AG08396 (cell line): ENCODE measurements at regions not wholly inside any gene's neighbourhood (a gene's known extent, or its start where the extent isn't known, plus 50 kb on each side); places are given as distances from the start of the nearest gene placed in this dataset.

ENCODE experiments used
- DNase-seq: peaks from one replicate; pipeline ENCODE4 v3.0.0; 2012; ENCODE audit warnings: low spot score, mixed read lengths

GRCh38 chr12:105954951-105955931, 183.5 kb downstream of the NUAK1 start:
- peak; percentile 22 for DNase-seq

- DNase-seq = no peak
Measured at GRCh38 chr12:105955976-105956375, 182.8 kb downstream of the NUAK1 start.

- DNase-seq = no peak
Measured at GRCh38 chr12:105956662-105957457, 181.9 kb downstream of the NUAK1 start.

- DNase-seq = no peak
Measured at GRCh38 chr12:105960319-105961083, 178.3 kb downstream of the NUAK1 start.

- no peak for DNase-seq
Measured at GRCh38 chr12:105961821-105962671, 176.7 kb downstream of the NUAK1 start.

- no peak for DNase-seq
Measured at GRCh38 chr12:105967038-105967776, 171.5 kb downstream of the NUAK1 start.

- no peak for DNase-seq
Measured at GRCh38 chr12:105968025-105968424, 170.7 kb downstream of the NUAK1 start.

- no peak for DNase-seq
Measured at GRCh38 chr12:105970885-105971284, 167.9 kb downstream of the NUAK1 start.

GRCh38 chr12:105974738-105975137, 164.0 kb downstream of the NUAK1 start:
- no peak for DNase-seq

GRCh38 chr12:105975351-105975750, 163.4 kb downstream of the NUAK1 start:
- no peak for DNase-seq

GRCh38 chr12:105977236-105977635, 161.5 kb downstream of the NUAK1 start:
- no peak for DNase-seq

GRCh38 chr12:105977652-105978051, 161.1 kb downstream of the NUAK1 start:
- peak; percentile 61 for DNase-seq

GRCh38 chr12:105978276-105978675, 160.5 kb downstream of the NUAK1 start:
- DNase-seq = no peak

GRCh38 chr12:105978686-105979085, 160.1 kb downstream of the NUAK1 start:
- no peak for DNase-seq

GRCh38 chr12:105980085-105980484, 158.7 kb downstream of the NUAK1 start:
- no peak for DNase-seq

- no peak for DNase-seq
Measured at GRCh38 chr12:105980533-105980932, 158.2 kb downstream of the NUAK1 start.

GRCh38 chr12:105982022-105982421, 156.7 kb downstream of the NUAK1 start:
- no peak for DNase-seq

GRCh38 chr12:105983622-105984320, 155.0 kb downstream of the NUAK1 start:
- DNase-seq = peak; percentile 44

GRCh38 chr12:105985383-105985782, 153.4 kb downstream of the NUAK1 start:
- no peak for DNase-seq
